Kidney (tissue), 13 donors: ENCODE measurements at regions not wholly inside any gene's neighbourhood (a gene's known extent, or its start where the extent isn't known, plus 50 kb on each side); places are given as distances from the start of the nearest gene placed in this dataset.
A peak's percentile ranks its signal among the peaks of the same experiment; 100 is the strongest.

ENCODE experiments used
- DNase-seq, 5 donors: peaks; one replicate each; pipeline ENCODE4 v3.0.0-alpha.2; 2013 to 2020
- FAIRE-seq: peaks from 2 replicates; lab custom pipeline; 2012; peaks lifted over from hg19 to GRCh38; lab: Jason Lieb, UNC
- H3K27ac ChIP-seq, 2 donors: one replicate each; pipeline ENCODE4 v1.7.0; 2013; ENCODE audit warnings: low read depth in 2 of 2, low read length in 2 of 2, inconsistent platforms in 1 of 2
- H3K27me3 ChIP-seq: one replicate; pipeline ENCODE4 v1.7.1; 2013; ENCODE audit warnings: low read length, inconsistent platforms; ENCODE audit not compliant: control insufficient read depth, insufficient read depth
- H3K36me3 ChIP-seq, 3 donors: one replicate each; pipeline versions ENCODE4 v1.7.0 to v1.7.1; 2013; ENCODE audit warnings: low read length in 3 of 3, control low read depth in 1 of 3, inconsistent platforms in 1 of 3; ENCODE audit not compliant: insufficient read depth in 3 of 3, control insufficient read depth in 2 of 3
- H3K4me1 ChIP-seq, 3 donors: one replicate each; pipeline versions ENCODE4 v1.7.0 to v1.7.1; 2013; ENCODE audit warnings: low read length in 3 of 3, inconsistent platforms in 1 of 3, low read depth in 1 of 3; ENCODE audit not compliant: control insufficient read depth in 2 of 3, insufficient read depth in 2 of 3
- H3K4me3 ChIP-seq, 3 donors: one replicate each; pipeline versions ENCODE4 v1.7.0 to v1.8.1; 2013; ENCODE audit warnings: low read length in 3 of 3, control low read depth in 1 of 3, inconsistent platforms in 1 of 3
- H3K9ac ChIP-seq, 3 donors: one replicate each; pipeline versions ENCODE4 v1.7.0 to v1.7.1; 2013; ENCODE audit warnings: low read length in 3 of 3, control low read depth in 1 of 3, inconsistent platforms in 1 of 3
- H3K9me3 ChIP-seq, 3 donors: one replicate each; pipeline versions ENCODE4 v1.7.0 to v1.7.1; 2013; ENCODE audit warnings: low read length in 3 of 3, control low read depth in 1 of 3, inconsistent platforms in 1 of 3; ENCODE audit not compliant: control insufficient read depth in 2 of 3, insufficient read depth in 1 of 3
- intact Hi-C: fragments of 100-400 bp; cut with DNase I; formaldehyde crosslinking; loops from one replicate; pipeline ENCODE4 v1.11.1; 2022
- TF ChIP-seq, protein P1 (sequence below): IDR thresholded peaks from 3 replicates; pipeline ENCODE4 v1.5.1; 2012; ENCODE audit warnings: mild to moderate bottlenecking, moderate library complexity, borderline replicate concordance; ENCODE audit not compliant: insufficient read depth; ENCODE audit errors: extremely low read depth
- donor health status: control.
- donor health status: control.
- donor health status: control.
- donor health status: control.
- donor health status: control.
- donor health status: DM: yes; HTN: yes; CAD: no.
- donor health status: Normal renal cell carcinoma (clear cell type).

GRCh38 chr20:24766143-24766527 lies 182.9 kb upstream of the CST7 start:
- Histone ChIP-seq H3K4me1 (no peaks in the 10 kb centered on the region), H3K27ac (no peak overlapping the region), H3K9me3 (no peaks in the 10 kb centered on the region), H3K9ac (no peak overlapping the region), H3K36me3 (no peaks in the 10 kb centered on the region), H3K27me3 (no peaks in the 10 kb centered on the region), H3K4me3 (no peak overlapping the region)
- intact Hi-C loops, result no loop called here
- FAIRE-seq (no peak), DNase-seq (peak in 1 of 5 donors; percentile 7)
- TF ChIP-seq, protein P1, sequence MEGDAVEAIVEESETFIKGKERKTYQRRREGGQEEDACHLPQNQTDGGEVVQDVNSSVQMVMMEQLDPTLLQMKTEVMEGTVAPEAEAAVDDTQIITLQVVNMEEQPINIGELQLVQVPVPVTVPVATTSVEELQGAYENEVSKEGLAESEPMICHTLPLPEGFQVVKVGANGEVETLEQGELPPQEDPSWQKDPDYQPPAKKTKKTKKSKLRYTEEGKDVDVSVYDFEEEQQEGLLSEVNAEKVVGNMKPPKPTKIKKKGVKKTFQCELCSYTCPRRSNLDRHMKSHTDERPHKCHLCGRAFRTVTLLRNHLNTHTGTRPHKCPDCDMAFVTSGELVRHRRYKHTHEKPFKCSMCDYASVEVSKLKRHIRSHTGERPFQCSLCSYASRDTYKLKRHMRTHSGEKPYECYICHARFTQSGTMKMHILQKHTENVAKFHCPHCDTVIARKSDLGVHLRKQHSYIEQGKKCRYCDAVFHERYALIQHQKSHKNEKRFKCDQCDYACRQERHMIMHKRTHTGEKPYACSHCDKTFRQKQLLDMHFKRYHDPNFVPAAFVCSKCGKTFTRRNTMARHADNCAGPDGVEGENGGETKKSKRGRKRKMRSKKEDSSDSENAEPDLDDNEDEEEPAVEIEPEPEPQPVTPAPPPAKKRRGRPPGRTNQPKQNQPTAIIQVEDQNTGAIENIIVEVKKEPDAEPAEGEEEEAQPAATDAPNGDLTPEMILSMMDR, result no peak

- Histone ChIP-seq H3K9me3 (no peaks in the 10 kb centered on the region), H3K4me1 (no peaks in the 10 kb centered on the region), H3K36me3 (no peaks in the 10 kb centered on the region), H3K4me3 (no peak overlapping the region), H3K27ac (no peak overlapping the region), H3K27me3 (no peaks in the 10 kb centered on the region), H3K9ac (no peak overlapping the region)
- FAIRE-seq, result no peak
- TF ChIP-seq, protein P1, result no peak
- intact Hi-C loops, result no loop called here
- peak in 1 of 5 donors; percentile 13 for DNase-seq
These were observed 182.0 kb upstream of the CST7 start for GRCh38 chr20:24766826-24767622.

DNA sequence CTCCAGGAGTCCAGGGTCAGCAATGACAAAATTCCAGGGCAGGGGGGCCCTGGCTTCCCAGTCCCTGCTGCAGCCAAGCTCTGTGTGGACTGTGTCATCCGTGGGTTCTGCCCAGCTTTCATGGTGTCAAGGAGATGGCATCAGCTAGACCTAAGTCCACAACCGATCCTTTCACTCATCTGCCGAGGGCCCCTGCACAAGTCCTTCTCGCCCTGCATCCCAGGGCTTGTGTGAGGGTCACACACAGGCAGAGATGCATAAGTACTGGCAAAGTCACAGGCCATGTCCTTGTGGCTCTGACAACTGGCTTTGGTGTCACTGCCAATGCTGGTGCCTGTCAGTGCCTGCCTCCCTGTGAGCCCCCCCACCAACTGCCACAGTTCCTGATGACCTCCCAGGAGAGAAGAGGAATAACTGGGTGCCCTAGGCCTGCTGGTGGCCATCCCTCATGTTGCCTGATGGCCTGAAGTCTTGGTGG lies 181.4 kb upstream of the CST7 start:
- no peaks in the 10 kb centered on the region for H3K9me3 ChIP-seq
- TF ChIP-seq, protein P1, result no peak
- H3K27me3 ChIP-seq, result no peaks in the 10 kb centered on the region
- H3K27ac ChIP-seq, result no peak overlapping the region
- H3K4me3 ChIP-seq, result no peak overlapping the region
- peak in 2 of 5 donors; percentile 1 to 19 for DNase-seq
- FAIRE-seq, result no peak
- no peak overlapping the region for H3K9ac ChIP-seq
- H3K36me3 ChIP-seq, result no peaks in the 10 kb centered on the region
- no peaks in the 10 kb centered on the region for H3K4me1 ChIP-seq
- intact Hi-C loops, result no loop called here
